ENCODE measurements at regions not wholly inside any gene's neighbourhood (a gene's known extent, or its start where the extent isn't known, plus 50 kb on each side); places are given as distances from the start of the nearest gene placed in this dataset.

DNA sequence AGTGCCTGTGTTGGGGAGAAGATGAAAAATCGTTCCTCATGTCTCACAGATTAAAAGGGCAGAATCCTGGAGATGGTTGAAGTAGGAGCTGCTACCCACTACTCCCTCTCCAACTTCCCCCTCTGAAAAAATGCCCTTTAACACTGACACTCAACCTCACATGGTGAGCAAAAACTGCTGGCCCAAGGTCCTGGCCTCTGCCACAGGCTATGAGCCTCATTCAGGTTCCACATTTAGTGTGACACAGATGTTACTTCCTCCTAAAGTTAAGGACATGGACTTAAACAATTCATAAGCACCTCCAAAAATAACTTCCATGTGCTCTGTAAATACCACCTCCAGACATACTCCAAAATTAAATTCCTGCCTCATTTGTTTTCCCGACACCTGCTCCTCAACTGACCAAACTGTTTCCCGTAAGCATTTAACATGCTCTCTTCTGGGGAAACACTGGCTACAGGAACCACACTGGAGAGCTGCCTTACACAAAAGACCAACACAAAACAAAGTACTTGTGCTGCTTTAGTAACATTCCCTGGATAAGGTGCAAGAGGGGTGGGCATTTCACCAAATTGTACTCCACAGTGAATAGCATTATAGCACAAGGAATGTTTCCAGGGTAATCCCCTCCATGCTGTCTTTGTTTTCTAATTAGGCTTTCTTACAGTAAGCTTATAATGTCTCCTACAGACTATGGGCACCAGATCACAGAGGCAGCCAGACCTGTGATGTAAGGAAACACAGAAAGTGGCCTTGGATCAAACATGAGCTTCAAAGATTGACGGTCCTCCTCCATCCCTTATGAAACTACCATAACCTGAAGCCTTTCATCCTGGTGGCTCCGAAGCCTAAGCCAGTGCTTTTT, 57.0 kb downstream of the PHLDA1 start:
- DNase-seq (ENCODE audit: low read depth) = no peak

DNA sequence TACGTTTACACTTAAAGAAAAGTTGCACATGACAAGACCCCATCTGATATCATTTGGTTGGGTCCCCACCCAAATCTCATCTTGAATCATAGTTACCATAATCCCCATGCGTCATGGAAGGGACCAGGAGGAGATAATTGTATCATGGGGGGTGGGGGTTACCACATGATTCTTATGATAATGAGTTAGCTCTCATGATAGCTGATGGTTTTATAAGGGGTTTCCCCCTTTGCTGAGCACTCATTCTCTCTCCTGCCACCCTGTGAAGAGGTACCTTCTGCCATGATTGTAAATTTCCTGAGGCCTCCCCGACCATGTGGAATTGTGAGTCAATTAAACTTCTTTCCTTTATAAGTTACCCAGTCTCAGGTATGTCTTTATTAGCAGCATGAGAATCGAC, 60.3 kb downstream of the PHLDA1 start:
- DNase-seq (ENCODE audit: low read depth) = no peak

DNA sequence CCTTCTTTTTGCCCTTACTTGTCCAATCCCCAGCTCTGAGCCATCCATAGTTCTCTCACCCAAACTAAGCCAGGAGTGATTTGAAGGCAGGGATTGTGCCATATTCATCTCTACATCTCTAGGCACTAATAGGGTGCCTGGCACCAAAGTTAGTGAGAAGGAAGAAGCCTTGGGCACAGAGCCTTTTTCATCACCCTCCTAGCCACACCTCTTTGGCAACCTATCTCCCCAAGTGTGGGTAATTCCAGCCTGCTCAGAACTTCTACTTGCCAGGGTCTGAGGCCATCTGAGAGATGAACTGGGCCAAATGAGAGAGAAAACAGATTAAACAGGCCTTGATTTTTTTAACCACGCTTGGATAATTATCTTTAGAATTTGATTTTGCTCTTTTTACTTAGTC, 61.3 kb downstream of the PHLDA1 start:
- DNase-seq (ENCODE audit: low read depth) = no peak

DNA sequence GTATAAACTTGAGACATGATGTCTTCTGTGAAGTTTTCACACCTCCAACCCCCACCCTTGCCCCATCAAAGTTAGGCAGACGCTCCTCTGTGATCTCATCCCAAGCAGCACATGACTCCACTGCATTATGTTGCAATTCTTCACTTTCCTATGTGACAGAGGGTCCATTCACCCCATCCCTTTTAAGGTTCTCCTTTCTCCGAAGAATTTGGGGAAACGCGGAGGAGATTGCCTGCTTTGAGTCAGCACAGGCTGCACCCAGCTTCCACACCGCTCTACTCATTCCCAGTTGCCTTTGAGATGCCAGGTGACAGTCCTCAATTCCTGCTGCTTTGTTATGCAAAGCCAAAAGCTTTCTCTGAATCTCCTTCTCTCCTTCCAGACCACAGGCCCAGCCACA, 61.8 kb downstream of the PHLDA1 start:
- no peak for DNase-seq (ENCODE audit: low read depth)

DNA sequence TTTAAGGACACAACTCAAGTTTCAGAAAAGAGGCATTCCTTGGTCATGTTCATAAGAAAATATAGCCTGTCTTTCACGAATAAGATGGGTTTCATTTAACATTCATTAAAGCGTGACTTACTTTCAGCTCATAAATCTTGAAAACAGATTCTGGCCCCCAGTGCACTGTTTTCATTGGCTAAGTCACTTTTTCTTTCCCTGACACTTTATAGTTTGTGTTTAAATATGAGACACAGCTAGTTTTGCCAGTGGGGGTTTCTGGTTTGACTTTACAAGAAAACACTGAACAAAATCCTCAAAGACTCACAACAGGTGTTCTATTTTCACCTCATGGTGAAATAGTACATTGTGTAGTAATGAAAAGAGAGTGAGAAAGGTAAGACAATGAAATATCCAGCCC, 65.9 kb downstream of the PHLDA1 start:
- no peak for DNase-seq (ENCODE audit: low read depth)

DNA sequence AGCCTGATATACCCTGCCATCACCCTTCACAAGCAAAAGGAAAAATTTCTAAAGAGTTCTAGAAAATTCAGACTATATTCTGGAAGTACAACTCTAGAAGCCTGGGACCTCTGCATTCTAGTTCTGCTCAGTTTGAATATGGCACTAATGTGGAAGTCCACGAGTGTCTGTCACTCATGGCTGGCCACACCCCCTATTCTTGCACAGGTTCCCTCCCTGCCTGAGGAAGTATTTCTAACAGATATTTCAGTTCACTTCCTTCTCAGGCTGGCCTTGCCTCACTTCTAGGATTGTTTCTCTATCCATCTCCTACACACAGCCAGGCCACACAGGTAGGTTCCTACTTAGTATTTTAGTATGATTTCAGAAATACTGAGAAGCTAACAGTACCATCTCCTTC, 67.4 kb downstream of the PHLDA1 start:
- no peak for DNase-seq (ENCODE audit: low read depth)

DNA sequence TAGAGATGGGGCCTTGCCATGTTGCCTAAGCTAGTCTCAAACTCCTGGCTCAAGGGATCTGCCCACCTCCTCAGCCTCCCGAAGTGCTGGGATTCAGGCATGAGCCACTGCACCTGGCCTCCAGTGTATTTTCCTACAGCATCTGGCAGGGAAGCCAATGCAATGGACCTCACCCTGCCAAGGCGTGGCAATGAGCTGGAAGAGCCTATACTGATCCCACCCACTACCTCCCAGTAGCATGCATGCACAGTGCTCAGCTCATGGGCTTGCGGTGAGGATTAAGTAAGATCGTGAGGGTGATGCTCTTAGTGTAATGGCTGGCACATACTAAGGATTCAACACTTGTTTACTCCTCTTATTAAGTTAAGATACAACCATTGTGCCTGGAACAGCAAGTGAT, 69.7 kb downstream of the PHLDA1 start:
- DNase-seq (ENCODE audit: low read depth) = no peak

DNA sequence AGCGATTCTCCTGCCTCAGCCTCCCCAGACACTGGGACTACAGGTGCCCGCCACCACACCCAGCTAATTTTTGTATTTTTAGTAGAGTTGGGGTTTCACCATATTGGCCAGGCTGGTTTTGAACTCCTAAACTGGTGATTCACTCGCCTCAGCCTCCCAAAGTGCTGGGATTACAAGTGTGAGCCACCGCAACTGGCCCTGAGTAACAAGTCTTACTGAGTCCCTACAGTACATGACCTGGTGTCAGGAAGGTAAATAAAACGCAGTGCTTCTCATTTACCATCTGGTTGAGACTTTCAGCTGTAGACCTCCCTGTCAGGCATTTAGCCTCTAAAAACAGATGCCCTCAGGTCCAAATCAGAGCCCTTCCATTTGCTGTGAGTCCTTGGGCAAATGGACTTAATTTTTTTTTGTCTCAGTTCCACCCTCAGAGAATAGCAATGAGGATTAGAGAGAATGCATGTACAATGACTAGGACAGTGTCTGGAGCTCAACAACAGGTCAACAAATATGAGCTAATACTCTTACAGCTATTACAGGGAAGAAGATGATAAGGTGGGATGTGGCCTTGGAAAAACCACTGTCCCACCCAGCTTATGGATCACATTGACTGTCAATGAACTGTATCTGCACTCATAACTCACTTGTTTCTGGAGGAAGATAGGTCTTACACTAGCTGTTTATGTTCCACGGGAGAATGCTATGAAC, 70.5 kb downstream of the PHLDA1 start:
- DNase-seq (ENCODE audit: low read depth) = no peak

DNA sequence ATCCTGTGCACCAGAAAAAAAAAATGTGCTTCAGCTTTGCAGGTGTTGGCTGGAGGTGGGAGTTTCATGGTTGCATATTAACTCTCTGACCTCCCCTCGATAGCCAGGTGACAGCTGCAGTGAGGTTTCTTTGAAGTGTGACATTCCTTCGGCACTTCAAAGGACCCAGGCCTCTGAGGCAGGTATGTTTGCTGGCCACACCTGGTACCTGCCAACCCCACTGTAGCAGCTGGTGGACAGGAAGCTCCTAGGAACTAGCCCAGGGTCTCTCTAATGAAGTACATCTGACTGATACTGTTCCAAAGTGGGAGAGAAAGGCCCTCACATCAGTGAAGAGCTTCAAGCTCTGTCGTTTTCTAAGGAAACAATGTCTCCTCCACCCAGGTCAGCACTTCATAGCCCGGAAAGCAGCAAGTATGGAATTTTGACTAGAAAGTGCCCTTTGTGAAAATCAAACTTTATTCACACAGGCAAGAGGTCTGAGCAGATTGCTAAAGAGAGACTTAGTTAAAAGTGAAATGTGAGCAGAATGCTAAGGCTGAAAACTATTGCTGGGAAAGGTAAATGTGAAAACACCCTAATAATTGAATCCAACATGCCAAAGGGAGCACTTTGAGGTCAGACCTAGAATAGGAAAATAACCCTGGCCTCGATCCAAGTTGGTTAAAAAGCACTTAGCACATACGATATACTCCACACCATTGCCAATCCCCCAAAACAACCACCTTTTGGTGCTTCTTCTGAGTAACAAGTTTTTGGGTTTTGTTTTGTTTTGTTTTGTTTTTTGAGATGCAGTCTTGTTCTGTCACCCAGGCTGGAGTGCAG, 71.3 kb downstream of the PHLDA1 start:
- DNase-seq (ENCODE audit: low read depth) = no peak

DNA sequence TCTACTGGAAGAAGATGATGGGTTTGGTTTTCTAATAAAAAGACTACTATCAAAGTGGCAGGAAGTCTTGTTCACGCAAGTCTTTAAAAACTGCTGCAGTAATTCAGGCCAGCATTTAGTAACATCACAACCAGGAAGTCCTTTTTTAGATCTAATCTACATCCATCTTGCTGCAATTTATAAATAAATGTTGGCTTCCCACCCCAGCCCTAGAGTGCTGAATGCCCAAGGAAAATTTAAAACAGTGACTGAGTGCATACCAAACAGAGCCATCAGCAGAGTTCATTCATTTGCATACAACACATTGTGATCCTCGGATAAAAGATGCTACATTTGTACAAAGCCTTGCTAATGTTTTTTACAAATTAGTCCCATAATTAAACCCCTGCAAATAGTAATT, 72.1 kb downstream of the PHLDA1 start:
- no peak for DNase-seq (ENCODE audit: low read depth)

DNA sequence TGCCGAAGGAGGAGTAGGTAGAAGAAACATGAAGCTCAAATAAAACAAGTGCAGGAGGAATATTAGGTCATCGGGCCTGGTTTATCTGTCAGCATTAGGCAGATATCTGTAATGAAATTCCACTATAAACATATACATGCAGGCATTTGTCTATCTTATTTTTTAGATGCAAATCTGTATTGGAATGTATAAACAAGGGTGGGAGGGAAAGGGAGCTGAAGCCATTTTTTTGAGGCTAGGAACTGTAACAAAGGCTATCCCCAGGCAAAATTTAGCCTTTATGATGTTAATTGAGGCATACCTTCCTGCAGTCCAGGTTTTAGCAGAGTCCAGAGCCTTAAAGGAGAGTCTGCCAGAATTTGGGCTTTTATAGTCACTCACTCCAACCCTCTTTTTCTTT, 72.5 kb downstream of the PHLDA1 start:
- DNase-seq (ENCODE audit: low read depth) = no peak

DNA sequence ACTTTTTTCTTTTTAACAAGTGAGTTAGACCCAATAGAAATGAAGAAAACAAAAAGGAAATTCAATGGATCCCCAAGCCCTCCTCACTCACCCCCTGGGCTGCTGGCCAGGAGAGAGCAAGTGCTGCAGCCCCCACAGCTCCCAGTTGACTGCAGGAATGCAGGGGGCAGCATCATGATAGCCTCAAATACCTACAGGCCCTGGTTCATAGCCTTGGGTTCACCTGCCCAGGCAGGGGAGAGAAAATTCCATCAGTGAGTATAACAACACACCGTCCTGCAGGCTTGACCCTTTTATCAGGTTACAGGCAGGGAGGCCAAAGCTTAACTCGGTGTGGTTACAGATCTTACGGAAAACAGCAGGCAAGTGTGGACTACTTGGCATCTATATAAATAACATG, 76.3 kb downstream of the PHLDA1 start:
- DNase-seq (ENCODE audit: low read depth) = no peak

DNA sequence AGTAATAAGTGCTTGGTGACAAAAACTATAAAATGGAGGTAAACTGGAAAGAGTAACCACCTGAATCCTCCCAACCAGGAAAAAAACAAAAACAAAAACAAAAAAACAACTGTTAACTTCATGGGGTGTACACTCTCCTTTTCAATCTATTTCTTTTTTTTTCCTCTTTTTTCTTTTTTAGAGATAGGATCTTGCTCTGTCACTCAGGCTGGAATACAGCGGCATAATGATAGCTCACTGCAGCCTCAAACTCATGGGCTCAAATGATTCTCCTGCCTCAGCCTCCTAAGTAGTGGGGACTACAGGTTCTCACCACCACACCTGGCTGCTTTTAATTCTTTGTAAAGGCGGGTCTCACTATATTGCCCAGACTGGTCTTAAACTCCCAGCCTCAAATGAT, 76.8 kb downstream of the PHLDA1 start:
- no peak for DNase-seq (ENCODE audit: low read depth)

DNA sequence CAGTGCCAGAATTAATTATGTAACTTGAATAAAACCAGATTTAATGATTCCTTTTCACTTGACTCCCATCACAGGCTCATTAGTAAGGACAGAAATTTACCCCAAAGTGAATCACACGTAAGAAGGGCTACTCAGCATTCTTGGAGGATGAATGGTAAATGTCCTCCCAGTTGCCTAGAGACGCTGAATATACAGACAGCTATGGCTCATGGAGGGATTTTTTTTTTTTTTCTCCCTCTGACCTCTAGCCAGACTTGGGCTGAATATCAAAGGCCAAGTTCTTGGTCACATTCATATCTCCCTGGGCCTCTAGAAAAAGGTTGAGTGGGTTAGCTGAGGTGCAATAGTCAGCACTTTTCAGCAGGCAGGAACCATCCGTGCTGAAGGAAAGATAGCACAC, 77.5 kb downstream of the PHLDA1 start:
- DNase-seq (ENCODE audit: low read depth) = no peak

DNA sequence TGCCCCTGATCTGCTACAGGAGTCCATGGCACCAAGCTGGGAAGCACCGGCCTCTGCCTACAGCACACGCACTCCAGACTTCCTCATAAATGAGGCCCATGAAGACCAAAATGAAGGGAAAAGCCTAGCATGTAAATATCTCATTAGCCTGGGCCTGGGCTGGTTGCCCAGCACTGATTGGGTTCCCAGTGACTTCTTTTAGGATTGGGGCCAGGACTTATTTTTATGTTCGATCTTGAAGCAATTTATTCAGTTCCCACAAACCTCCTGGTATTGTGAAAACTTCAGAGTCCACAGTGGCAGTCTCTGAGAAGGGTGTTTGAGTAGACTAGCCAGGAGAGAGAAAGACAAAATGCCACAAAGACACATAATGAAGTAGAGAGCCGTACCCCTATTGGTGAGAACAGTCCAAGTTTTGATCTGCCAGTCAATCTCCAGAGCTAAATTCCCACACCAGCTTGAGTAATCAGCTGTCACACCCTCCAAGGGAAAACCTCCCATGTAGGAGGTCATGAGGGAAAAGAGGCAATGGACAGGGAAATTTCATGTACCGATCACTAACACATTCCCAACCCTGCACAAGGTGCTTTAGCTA, 78.2 kb downstream of the PHLDA1 start:
- DNase-seq (ENCODE audit: low read depth) = no peak

DNA sequence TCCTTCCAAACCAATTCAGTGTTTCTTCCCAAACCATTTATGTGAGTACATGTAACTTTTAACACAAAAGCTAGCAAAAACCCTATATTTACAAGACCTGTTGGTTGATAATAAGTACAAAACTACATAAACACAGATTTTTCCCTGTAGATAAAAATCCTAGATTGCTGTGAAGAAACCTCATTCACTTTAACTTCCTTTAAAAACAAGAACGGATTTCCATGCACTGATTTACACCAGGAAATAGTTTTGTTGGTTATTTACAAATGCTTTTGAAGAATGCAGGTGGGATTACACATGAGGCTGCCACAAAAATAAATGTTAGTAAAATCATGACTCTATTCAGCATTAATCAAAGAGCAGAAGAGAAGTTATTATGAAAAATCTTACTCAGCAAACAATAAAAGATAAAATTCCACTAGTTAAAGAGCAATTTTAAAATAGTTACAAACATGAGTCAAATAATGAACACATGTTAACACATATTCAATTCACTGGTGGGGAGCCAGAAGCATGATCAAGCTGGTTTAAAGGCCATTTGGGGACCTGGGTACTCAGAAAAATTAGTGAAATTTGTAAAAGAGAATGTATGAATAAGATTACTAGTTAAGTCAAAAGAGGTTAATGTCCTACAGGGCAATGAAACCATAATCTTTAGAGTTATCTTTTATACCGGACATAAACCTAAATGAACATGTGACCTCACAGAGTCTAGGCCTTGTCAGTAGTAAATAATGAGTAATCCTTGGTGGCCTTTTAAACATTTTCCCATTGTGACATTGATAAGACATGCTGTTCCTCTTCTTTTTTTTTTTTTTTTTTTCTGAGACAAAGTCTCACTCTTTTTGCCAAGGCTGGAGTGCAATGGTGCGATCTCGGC, 79.9 kb downstream of the PHLDA1 start:
- no peak for DNase-seq (ENCODE audit: low read depth)

DNA sequence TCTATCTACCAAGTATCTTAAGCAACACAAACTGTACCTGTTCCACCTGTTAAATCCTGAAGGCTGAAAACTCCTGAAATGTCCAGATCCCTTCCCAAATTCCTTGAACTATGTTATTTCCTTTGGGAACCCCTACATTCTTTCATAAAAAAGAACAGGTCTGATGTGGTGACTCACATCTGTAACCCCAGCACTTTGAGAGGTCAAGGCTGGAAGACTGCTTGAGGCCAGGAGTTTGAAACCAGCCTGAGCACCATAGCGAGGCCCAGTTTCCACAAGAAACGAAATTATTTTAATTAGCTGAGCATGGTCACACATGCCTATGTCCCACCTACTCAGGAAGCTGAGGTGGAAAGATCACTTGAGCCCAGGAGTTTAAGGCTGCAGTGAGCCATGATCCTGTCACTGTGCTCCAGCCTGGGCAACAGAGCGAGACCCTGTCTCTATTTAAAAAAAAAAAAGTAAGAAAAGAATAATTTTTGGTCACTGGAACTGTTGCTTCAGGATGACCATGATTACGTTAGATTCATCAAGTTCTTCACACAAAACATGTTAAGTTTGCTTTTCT, 84.3 kb downstream of the PHLDA1 start:
- DNase-seq (ENCODE audit: low read depth) = no peak

DNA sequence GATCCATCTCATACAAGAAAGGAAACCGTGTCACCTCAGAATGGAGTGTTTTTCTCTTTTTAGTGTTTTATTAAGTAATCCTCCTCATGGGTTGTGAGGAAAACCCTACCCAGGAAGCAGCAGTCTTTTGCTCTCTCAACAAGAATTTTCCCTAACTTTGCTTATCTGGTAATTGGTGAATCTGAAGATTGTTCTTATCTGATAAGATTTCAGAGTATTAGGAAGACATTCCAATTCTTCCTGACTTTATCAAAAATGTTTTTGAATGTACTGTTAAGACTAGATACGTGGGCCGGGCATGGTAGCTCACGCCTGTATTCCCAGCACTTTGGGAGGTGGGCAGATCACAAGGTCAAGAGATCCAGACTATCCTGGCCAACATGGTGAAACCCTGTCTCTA, 86.0 kb downstream of the PHLDA1 start:
- DNase-seq (ENCODE audit: low read depth) = no peak

DNA sequence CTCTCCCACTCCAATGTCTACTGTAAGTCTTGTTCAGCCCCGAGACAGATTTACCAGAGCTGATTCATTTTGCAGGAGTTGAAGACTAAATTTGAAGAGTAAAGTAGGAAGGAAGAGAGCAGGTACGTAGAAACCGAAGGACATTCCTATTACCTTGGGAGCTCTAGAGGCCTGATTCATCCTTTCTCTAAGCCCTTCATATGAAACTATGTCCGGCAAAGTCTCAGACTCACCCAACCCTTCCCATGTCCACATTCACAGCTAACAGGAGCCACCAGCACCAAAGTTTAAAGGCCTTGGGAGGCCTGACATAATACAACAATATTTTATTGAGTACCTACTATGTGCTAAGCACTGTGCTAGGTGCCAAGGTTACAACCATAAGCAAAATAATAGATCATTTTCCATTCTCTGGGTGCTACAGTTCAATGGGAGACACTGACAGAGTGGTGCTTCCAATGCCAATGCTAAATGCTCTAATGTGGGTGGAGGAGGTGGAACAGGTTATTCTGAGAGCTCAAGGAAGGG, 86.6 kb downstream of the PHLDA1 start:
- DNase-seq (ENCODE audit: low read depth) = no peak

DNA sequence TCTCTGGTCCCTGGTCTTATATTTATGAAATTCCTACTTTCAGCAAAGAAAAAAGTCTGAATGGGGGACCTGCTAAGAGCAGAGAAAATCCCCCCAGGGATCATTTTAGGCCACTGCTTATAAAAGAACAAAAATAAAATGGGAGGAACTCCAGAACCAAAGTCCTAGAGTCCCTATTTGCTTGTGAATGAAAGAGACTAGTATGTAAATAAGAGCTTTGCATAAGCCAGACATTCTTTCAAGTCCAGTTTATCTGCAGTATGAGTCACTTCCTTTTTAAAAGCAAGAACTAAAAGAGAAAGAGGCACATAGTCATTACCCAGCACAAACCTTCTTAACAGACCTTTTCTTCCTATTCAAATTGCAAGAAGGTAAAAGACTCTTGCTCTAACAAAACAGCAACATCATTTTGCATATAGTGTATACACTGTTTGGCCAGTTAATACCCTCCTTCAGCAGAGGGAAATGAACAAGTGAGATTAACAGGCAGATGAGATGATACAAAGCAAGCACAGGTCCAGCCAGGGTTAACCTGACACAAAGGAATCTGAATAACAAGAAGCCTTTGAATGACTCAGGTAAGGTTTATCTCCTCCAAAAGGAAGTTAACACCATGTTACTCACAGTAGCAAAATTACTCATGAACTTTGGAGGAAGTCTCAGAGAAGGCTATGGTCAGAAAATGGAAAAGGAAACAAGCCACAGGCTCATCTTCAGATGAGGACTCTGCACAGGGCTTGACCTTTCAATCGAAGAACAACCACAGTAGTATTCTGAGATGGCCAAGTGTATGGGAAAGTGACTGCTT, 87.3 kb downstream of the PHLDA1 start:
- no peak for DNase-seq (ENCODE audit: low read depth)

Measured in stimulated activated CD8-positive, alpha-beta memory T cell treated with anti-CD3 and anti-CD28 coated beads, Interleukin-12 subunit alpha, Interleukin-12 subunit beta, amount 100 ng/mL, for 4 hours (primary cell).